ENCODE measurements at regions not wholly inside any gene's neighbourhood (a gene's known extent, or its start where the extent isn't known, plus 50 kb on each side); places are given as distances from the start of the nearest gene placed in this dataset.

- TF ChIP-seq EZH2 (IDR thresholded peaks at IDR 0.05; ENCODE audit: low read length, missing control alignments) (no peak), CTCF (conservative IDR thresholded peaks at IDR 0.05 in 1 of 2, IDR thresholded peaks at IDR 0.05 in 1 of 2; ENCODE audit: low read depth in 1 of 2, low read length in 2 of 2) (no peak)
Observed at GRCh38 chr5:158235159-158235547, 376.2 kb upstream of the CLINT1 start.
